Calu3 (cell line): ENCODE measurements at regions not wholly inside any gene's neighbourhood (a gene's known extent, or its start where the extent isn't known, plus 50 kb on each side); places are given as distances from the start of the nearest gene placed in this dataset.

Experiments
- BruUV-seq: library from RNA; stranded (reverse); fragments of 400-500 nt; replicated peaks from 2 replicates; lab custom pipeline; 2021; lab: Mats Ljungman, UMichigan
- CTCF ChIA-PET: fragments of 300-600 bp; sonication (Branson Sonifier 250); formaldehyde crosslinking; loops from one replicate; lab custom pipeline; 2022; ENCODE audit warnings: antibody characterized with exemption; lab: Charles Lee
- DNase-seq: peaks from one replicate; pipeline ENCODE4 v3.0.0; 2022
- H3K27ac Mint-ChIP-seq: one replicate; pipeline ENCODE4 v1.8.0; 2022; ENCODE audit warnings: mixed read lengths; ENCODE audit not compliant: unreplicated experiment
- H3K27me3 Mint-ChIP-seq: one replicate; pipeline ENCODE4 v1.8.0; 2022; ENCODE audit warnings: mixed read lengths; ENCODE audit not compliant: unreplicated experiment
- H3K36me3 Mint-ChIP-seq: one replicate; pipeline ENCODE4 v1.8.0; 2022; ENCODE audit warnings: mild to moderate bottlenecking, moderate library complexity, mixed read lengths; ENCODE audit not compliant: insufficient read depth, unreplicated experiment
- H3K4me1 Mint-ChIP-seq: one replicate; pipeline ENCODE4 v1.8.0; 2022; ENCODE audit warnings: mild to moderate bottlenecking, low read depth, mixed read lengths; ENCODE audit not compliant: unreplicated experiment
- H3K4me3 Mint-ChIP-seq: one replicate; pipeline ENCODE4 v1.8.0; 2022; ENCODE audit warnings: mild to moderate bottlenecking, low read depth, moderate library complexity, mixed read lengths; ENCODE audit not compliant: unreplicated experiment
- H3K9me3 Mint-ChIP-seq: one replicate; pipeline ENCODE4 v1.8.0; 2022; ENCODE audit warnings: low read depth, mixed read lengths; ENCODE audit not compliant: unreplicated experiment
- CTCF ChIP-seq: fragments of 200-600 bp; IDR thresholded peaks from one replicate; pipeline ENCODE4 v1.8.0; 2022; ENCODE audit warnings: antibody characterized with exemption; ENCODE audit not compliant: unreplicated experiment
- intact Hi-C: fragments of 100-400 bp; cut with micrococcal nuclease; formaldehyde crosslinking; loops from one replicate; pipeline ENCODE4 v1.10.0; 2022; ENCODE audit not compliant: unreplicated experiment

GRCh38 chr4:124290678-124291077, 421.9 kb downstream of the ANKRD50 start:
- no peaks in the 10 kb centered on the region for H3K27me3 Mint-ChIP-seq

GRCh38 chr4:124295413-124295812, 417.1 kb downstream of the ANKRD50 start:
- BruUV-seq, result no TSS peak
- CTCF ChIA-PET, result no interaction called here
- H3K36me3 Mint-ChIP-seq, result no peaks in the 10 kb centered on the region

More at GRCh38 chr4:124290678-124291077, 421.9 kb downstream of the ANKRD50 start:
- no TSS peak for BruUV-seq
- H3K4me1 Mint-ChIP-seq, result peaks cover 11% of the 10 kb centered on the region
- peaks cover 4% of the 10 kb centered on the region for H3K9me3 Mint-ChIP-seq
- H3K4me3 Mint-ChIP-seq, result no peak overlapping the region
- H3K27ac Mint-ChIP-seq, result peak overlapping the region; percentile 60
- no peak for TF ChIP-seq CTCF
- intact Hi-C loops, result no loop called here
- CTCF ChIA-PET, result interaction anchor here (0.6 to 0.7 kb wide), 2 partner anchors 143 to 868 kb away, joined by 3 read pairs; no protein-coding TSS in a partner anchor
- DNase-seq, result no peak
- no peaks in the 10 kb centered on the region for H3K36me3 Mint-ChIP-seq

GRCh38 chr4:124304941-124305340, 407.6 kb downstream of the ANKRD50 start:
- Mint-ChIP-seq H3K4me1 (no peaks in the 10 kb centered on the region), H3K27ac (no peak overlapping the region), H3K27me3 (no peaks in the 10 kb centered on the region), H3K9me3 (no peaks in the 10 kb centered on the region), H3K36me3 (no peaks in the 10 kb centered on the region), H3K4me3 (no peak overlapping the region)
- no peak for TF ChIP-seq CTCF
- intact Hi-C loops, result no loop called here
- CTCF ChIA-PET, result no interaction called here
- DNase-seq, result no peak
- no TSS peak for BruUV-seq

More at GRCh38 chr4:124295413-124295812, 417.1 kb downstream of the ANKRD50 start:
- Mint-ChIP-seq H3K27me3 (no peaks in the 10 kb centered on the region), H3K9me3 (peaks cover 4% of the 10 kb centered on the region), H3K27ac (no peak overlapping the region), H3K4me1 (peaks cover 5% of the 10 kb centered on the region), H3K4me3 (no peak overlapping the region)
- no peak for DNase-seq
- no peak for TF ChIP-seq CTCF
- intact Hi-C loops, result no loop called here

GRCh38 chr4:124306352-124306751, 406.2 kb downstream of the ANKRD50 start:
- no peaks in the 10 kb centered on the region for H3K27me3 Mint-ChIP-seq
- H3K27ac Mint-ChIP-seq, result no peak overlapping the region
- DNase-seq, result no peak
- TF ChIP-seq CTCF, result no peak
- intact Hi-C loops, result no loop called here
- H3K4me3 Mint-ChIP-seq, result no peak overlapping the region
- no peaks in the 10 kb centered on the region for H3K36me3 Mint-ChIP-seq
- no peaks in the 10 kb centered on the region for H3K9me3 Mint-ChIP-seq
- CTCF ChIA-PET, result no interaction called here
- BruUV-seq, result no TSS peak
- no peaks in the 10 kb centered on the region for H3K4me1 Mint-ChIP-seq
